ENCODE measurements at regions not wholly inside any gene's neighbourhood (a gene's known extent, or its start where the extent isn't known, plus 50 kb on each side); places are given as distances from the start of the nearest gene placed in this dataset.

GRCh38 chr2:20150110-20150706 lies 74.7 kb downstream of the SDC1 start:
- DNase-seq (ENCODE audit: low read depth, low spot score) = no peak

- DNase-seq (ENCODE audit: low read depth, low spot score) = no peak
Measured at GRCh38 chr2:20149703-20150030, 75.3 kb downstream of the SDC1 start.

- DNase-seq (ENCODE audit: low read depth, low spot score) = no peak
Measured at GRCh38 chr2:20148923-20149702, 75.8 kb downstream of the SDC1 start.

- no peak for DNase-seq (ENCODE audit: low read depth, low spot score)
Measured at GRCh38 chr2:20148426-20148922, 76.5 kb downstream of the SDC1 start.

GRCh38 chr2:20147351-20147750 lies 77.6 kb downstream of the SDC1 start:
- no peak for DNase-seq (ENCODE audit: low read depth, low spot score)

GRCh38 chr2:20146401-20146800 lies 78.5 kb downstream of the SDC1 start:
- no peak for DNase-seq (ENCODE audit: low read depth, low spot score)

DNA sequence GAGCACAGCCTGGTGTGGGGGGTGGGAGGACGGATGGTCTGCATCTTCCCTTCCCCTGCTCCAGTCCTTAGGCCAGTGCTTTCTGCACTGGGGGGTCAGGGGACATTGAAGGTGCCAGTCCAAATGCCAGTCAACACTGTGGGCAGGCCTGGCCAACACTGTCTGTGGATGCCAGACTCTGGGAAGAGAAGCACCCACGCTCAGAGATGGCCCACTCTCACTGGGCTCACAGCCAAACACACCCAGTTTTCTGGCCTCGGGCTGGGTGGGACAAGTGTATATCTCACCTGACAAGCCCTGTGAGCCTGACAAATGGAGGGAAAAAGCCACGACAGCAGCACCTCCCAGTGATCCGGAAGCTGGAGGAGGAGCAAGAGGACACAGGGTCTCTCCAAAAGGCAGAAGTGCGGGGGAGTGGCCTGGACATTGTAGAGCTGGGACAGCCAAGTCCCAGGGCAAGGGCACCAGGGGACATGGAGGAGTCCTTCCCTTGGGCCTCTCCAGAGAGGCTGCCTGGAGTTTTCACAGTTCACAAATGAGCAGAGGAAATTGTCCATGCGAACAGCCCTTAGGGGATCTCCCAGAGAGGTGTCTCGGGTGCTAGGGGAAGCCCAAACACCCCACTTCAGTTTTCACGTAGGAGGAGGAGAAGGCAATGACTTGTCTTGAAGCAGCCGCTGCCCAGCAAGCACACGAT lies 79.3 kb downstream of the SDC1 start:
- DNase-seq (ENCODE audit: low read depth, low spot score) = no peak

DNA sequence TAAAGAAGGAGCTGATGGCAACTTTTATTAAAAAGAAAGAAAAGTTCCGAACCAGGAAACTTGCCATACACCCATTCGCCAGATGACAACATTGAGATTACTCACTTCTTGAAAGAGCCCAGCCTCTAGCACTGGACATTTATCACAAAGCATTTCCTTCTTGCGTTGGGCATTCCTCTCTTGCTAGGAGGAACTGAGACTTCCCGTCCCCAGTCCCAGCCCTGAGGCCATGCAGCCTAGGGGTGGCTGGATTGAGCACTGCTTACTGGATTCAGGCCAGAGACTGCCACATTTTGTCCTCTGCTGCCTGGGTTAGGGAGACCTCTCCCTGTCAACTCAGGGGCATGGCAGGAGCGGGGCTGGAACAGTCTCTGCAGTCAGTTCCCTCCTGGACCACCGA lies 80.1 kb downstream of the SDC1 start:
- DNase-seq (ENCODE audit: low read depth, low spot score) = no peak

GRCh38 chr2:20144196-20144595 lies 80.7 kb downstream of the SDC1 start:
- no peak for DNase-seq (ENCODE audit: low read depth, low spot score)

DNA sequence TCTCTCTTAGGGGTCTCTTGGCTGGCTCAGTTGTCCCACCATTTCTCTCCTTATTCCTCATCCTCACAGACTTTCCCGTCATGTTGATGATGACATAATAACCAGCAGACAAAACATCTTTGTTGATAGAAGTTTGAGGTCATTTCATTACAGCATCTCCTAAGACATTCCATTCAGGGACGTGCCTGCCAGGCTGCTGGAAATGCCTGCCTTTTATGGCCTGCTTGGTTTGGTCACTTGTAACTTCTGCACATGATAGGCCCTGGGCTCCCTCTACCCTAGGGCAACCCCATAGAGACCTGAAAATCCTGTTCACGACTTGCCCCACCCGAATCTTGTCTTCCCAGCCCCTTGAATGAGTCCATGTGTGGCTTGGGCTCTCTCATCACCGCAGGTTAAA lies 81.7 kb downstream of the SDC1 start:
- DNase-seq (ENCODE audit: low read depth, low spot score) = no peak

- DNase-seq (ENCODE audit: low read depth, low spot score) = no peak
Measured at GRCh38 chr2:20141806-20142205, 83.1 kb downstream of the SDC1 start.

- peak; percentile 64 for DNase-seq (ENCODE audit: low read depth, low spot score)
Measured at GRCh38 chr2:20141056-20141762, 83.7 kb downstream of the SDC1 start.

DNA sequence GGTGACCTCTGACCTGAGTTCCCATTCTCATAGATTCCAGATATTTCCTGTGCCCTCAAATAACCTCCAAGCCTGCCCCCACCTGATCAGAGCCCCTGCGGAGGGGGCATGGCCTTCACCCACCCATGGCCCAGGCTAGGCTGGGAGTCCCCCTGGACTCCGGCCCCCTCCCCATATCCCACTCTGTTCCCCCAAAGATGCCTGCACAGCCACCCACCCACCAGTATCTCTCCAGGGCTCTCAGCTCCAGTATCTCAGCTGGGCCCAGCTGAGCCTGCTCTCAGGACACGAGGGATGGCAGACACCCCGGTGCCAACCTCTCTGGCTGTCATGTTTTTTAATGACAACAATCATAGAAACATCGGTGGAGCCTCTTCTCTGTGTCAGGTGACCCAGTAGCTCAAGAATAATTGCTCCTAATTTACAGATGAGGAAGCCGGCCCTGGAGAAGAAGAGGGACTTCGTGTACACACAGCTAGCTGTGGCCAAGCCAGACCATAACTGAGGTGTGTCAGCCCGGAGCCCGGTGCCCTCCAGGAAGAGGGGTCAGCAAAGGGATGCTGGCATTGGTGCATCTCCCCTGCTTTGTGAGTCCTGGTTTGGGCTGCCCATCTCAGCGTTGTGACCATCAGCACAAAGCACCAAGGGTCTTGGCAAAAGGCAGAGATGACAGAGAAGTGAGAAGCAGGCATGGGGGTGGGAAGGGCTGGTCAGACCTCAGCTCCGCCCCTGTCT lies 84.4 kb downstream of the SDC1 start:
- no peak for DNase-seq (ENCODE audit: low read depth, low spot score)

DNA sequence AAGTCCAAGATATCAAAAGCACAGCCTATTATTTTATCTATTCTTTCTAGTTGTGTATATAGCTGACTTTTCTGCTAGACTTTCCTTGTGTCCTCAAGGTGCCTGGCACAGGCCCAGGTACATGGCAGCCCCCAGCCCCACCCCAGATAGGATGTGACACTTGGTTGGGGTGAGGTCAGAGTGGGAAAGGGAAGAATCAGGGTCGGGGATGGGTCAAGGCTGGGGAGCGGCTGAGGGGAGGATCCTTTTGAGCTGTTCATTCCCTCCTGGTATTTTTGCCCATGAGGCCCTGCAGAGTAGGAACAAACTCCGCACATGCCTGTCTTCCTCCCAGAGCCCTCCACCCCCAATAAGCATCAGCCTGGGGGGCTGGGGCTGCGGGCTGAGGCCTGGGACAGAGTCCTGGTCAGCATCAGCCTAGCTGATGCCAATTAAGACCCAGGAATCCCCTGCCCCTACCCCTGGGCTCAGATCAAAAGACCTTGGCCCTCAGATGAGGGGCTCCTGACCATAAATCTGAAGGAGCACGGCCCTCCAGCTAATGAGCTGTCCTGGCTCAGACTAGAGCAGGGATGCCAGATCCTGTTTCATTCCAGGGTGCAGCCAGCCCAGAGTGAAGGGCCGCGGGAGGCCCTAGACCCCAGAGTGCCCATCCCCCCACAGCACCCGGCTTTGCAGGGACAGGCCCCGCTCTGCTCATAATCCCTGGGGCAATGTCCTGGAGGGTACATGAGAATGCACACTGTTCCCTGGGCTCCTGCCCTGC lies 85.3 kb downstream of the SDC1 start:
- DNase-seq (ENCODE audit: low read depth, low spot score) = no peak

DNA sequence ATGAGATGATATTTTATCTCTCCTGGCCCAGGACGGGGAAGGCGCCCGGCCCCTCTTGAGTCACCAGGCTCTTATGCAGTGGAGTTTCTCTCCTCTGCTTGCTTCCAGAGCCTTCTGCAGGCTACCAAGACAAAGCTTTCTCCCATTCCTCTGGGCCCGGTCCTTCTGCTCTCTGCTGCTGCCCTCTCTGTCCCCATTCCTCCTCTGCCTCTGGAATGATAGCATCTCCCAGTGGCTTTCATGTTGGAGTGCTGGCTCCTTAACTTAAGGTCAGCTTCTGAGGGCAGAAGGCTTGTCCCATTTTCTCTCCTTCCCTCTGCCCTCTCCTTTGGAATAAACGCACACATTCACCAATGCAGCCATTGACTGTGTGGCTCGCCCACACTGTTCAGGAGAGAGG lies 86.2 kb downstream of the SDC1 start:
- DNase-seq (ENCODE audit: low read depth, low spot score) = no peak

GRCh38 chr2:20137884-20138283 lies 86.5 kb upstream of the LAPTM4A start:
- no peak for DNase-seq (ENCODE audit: low read depth, low spot score)

DNA sequence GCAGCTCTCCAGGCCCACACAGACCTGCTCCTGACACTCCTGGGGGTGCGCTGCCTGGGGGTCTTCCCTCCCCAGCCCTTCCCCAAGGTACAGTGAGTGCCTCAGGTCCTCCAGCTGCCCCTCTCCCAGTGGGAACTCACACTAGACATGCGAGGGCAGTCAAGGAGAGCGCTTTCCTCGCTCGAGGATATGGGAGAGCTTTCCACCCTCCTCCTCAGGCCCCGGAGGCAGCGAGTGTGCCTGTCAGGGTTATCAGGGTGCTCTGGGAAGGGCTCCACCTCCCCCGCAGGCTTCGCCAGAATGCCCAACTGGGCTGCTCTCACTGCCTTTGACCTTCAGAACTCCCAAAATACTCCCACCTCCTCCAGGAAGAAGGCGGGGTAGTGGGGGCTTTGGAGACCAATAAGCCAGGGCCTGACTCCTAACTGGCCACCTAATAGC lies 85.7 kb upstream of the LAPTM4A start:
- DNase-seq (ENCODE audit: low read depth, low spot score) = no peak

DNA sequence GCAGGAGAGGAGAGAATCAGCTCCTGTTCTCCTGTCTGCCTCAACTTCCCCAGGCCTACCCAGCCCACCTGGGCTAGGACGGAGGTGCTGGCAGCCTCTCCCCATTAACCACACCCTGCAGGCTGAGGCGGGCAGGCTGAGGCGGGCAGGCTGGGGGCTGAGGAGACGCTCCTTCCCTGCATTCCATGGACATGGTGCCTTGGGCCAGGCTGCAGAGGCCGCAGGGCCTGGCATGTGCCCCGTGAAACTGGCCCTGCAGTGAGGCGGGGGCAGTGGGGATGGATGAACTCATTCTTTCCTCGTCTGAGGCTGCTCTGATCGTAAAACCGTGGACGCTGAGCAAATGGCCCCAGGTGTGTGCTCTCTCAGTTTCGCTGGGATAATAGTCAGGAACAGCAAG lies 84.7 kb upstream of the LAPTM4A start:
- no peak for DNase-seq (ENCODE audit: low read depth, low spot score)

DNA sequence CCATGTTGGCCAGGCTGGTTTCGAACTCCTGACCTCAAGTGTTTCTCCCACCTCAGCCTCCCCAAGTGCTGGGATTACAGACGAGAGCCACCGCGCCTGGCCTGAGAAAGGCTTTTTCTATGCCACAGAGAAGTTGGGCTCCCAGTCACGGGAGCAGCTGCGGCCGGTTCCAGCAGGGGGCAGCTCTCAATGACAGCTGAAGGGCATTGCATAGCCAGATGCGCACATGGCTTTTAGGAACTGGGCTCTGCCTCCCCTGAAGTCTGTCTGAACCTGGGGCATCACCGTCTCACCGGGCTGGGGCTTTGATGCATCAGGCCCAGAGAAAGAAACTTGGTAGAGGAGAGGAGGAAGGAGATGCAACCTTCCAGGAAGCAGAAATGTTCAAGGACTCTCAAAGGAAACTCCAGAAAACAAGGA lies 84.2 kb upstream of the LAPTM4A start:
- DNase-seq (ENCODE audit: low read depth, low spot score) = no peak

DNA sequence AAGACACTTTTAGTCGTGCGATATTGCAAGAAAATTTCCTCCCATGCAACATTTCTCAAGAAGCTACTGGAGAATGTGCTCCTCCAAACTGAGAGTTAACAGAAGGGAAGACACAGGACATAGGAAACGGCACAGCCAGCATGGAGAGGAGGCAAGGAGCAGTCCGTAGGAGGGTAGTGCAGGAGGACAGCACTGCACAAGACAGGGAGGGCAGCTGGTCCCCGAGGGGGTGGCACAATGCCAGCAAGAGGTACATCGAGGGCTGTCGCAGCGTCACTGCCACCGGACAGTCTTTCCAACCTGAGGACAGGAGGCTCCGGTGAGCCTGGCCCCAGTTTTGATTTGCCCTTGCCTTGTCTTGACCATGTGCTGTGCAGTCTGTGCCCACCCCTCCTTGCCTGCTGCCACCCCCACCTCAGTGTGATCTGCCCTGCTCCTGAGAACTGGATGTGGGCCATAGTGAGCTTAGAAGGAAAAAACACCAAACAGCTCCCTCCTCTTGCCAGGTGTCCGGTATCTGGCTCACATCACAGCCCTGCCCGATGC lies 81.6 kb upstream of the LAPTM4A start:
- no peak for DNase-seq (ENCODE audit: low read depth, low spot score)

Data from pulmonary artery endothelial cell (primary cell).